PFSK-1 (cell line): ENCODE measurements at regions not wholly inside any gene's neighbourhood (a gene's known extent, or its start where the extent isn't known, plus 50 kb on each side); places are given as distances from the start of the nearest gene placed in this dataset.

Experiments used
- POLR2AphosphoS5 ChIP-seq: IDR thresholded peaks from 2 replicates; pipeline ENCODE4 v1.6.1; 2012; ENCODE audit warnings: low read depth, mild to moderate bottlenecking, control low read depth, low read length, moderate library complexity
- REST ChIP-seq, 2 experiments: IDR thresholded peaks; 2 replicates each; pipeline versions ENCODE4 v1.6.1 to v1.8.0; 2011 to 2012; ENCODE audit warnings: low read depth in 2 of 2, low read length in 2 of 2, control low read depth in 1 of 2, inconsistent platforms in 1 of 2, mild to moderate bottlenecking in 1 of 2, moderate library complexity in 1 of 2; ENCODE audit not compliant: insufficient read depth in 1 of 2
- SIN3A ChIP-seq: IDR thresholded peaks from 2 replicates; pipeline ENCODE4 v1.6.1; 2012; ENCODE audit warnings: mild to moderate bottlenecking, low read length, moderate library complexity, borderline replicate concordance; ENCODE audit not compliant: insufficient read depth

GRCh38 chr21:20445971-20446370 lies 552.2 kb upstream of the NCAM2 start:
- TF ChIP-seq REST (IDR thresholded peaks at IDR 0.05; ENCODE audit: insufficient read depth in 1 of 2, low read depth in 2 of 2, low read length in 2 of 2), result no peak
- TF ChIP-seq POLR2AphosphoS5, result no peak
- TF ChIP-seq SIN3A, result no peak
